ENCODE measurements at regions not wholly inside any gene's neighbourhood (a gene's known extent, or its start where the extent isn't known, plus 50 kb on each side); places are given as distances from the start of the nearest gene placed in this dataset.
A peak's percentile ranks its signal among the peaks of the same experiment; 100 is the strongest.

GRCh38 chr13:29713839-29714238, 118.4 kb upstream of the SLC7A1 start:
- ATAC-seq, result peak; percentile 67

GRCh38 chr13:29711776-29712175, 116.3 kb upstream of the SLC7A1 start:
- no peak for ATAC-seq

- ATAC-seq, result no peak
Observed at GRCh38 chr13:29710511-29710910, 115.0 kb upstream of the SLC7A1 start.

- ATAC-seq, result no peak
Observed at GRCh38 chr13:29709407-29710069, 114.0 kb upstream of the SLC7A1 start.

GRCh38 chr13:29707876-29708543, 112.5 kb upstream of the SLC7A1 start:
- peak; percentile 83 for ATAC-seq

GRCh38 chr13:29706923-29707322, 111.4 kb upstream of the SLC7A1 start:
- ATAC-seq, result no peak

- no peak for ATAC-seq
Observed at GRCh38 chr13:29704648-29705047, 109.2 kb upstream of the SLC7A1 start.

- ATAC-seq, result no peak
Observed at GRCh38 chr13:29703421-29703820, 107.9 kb upstream of the SLC7A1 start.

- ATAC-seq, result peak; percentile 87
Observed at GRCh38 chr13:29702912-29703351, 107.4 kb upstream of the SLC7A1 start.

GRCh38 chr13:29698106-29698505, 102.6 kb upstream of the SLC7A1 start:
- no peak for ATAC-seq

GRCh38 chr13:29696606-29697005, 101.1 kb upstream of the SLC7A1 start:
- ATAC-seq, result no peak

- peak; percentile 93 for ATAC-seq
Observed at GRCh38 chr13:29693275-29693945, 97.9 kb upstream of the SLC7A1 start.

GRCh38 chr13:29689548-29689947, 94.1 kb upstream of the SLC7A1 start:
- no peak for ATAC-seq

GRCh38 chr13:29688193-29688592, 92.7 kb upstream of the SLC7A1 start:
- ATAC-seq, result no peak

- ATAC-seq, result peak; percentile 82
Observed at GRCh38 chr13:29684441-29684840, 89.0 kb upstream of the SLC7A1 start.

GRCh38 chr13:29683041-29683440, 87.6 kb upstream of the SLC7A1 start:
- ATAC-seq, result no peak

- no peak for ATAC-seq
Observed at GRCh38 chr13:29681864-29682263, 86.4 kb upstream of the SLC7A1 start.

GRCh38 chr13:29679396-29680053, 84.0 kb upstream of the SLC7A1 start:
- ATAC-seq, result no peak

GRCh38 chr13:29677627-29678026, 82.1 kb upstream of the SLC7A1 start:
- no peak for ATAC-seq

GRCh38 chr13:29676941-29677452, 81.5 kb upstream of the SLC7A1 start:
- peak; percentile 74 for ATAC-seq

GRCh38 chr13:29676535-29676934, 81.0 kb upstream of the SLC7A1 start:
- ATAC-seq, result peak; percentile 81

GRCh38 chr13:29674532-29674931, 79.0 kb upstream of the SLC7A1 start:
- no peak for ATAC-seq

- no peak for ATAC-seq
Observed at GRCh38 chr13:29664591-29664990, 69.1 kb upstream of the SLC7A1 start.
